GM21423 (cell line): ENCODE measurements at regions not wholly inside any gene's neighbourhood (a gene's known extent, or its start where the extent isn't known, plus 50 kb on each side); places are given as distances from the start of the nearest gene placed in this dataset.

Source experiments
- ATAC-seq: cut with Tn5 transposase; IDR thresholded peaks from one replicate; pipeline ENCODE4 v1.9.1; 2021; ENCODE audit warnings: mild to moderate bottlenecking, moderate library complexity; ENCODE audit not compliant: unreplicated experiment

- ATAC-seq, result no peak
Measured at GRCh38 chr20:39946053-39946810, 742.8 kb downstream of the MAFB start.

- ATAC-seq, result peak; percentile 49
Measured at GRCh38 chr20:39944861-39945260, 744.2 kb downstream of the MAFB start.

GRCh38 chr20:39943336-39943735 is 745.7 kb downstream of the MAFB start:
- no peak for ATAC-seq

GRCh38 chr20:39941245-39941644 is 747.8 kb downstream of the MAFB start:
- ATAC-seq, result no peak

GRCh38 chr20:39939241-39939865 is 749.7 kb downstream of the MAFB start:
- no peak for ATAC-seq

GRCh38 chr20:39936401-39936800 is 752.6 kb downstream of the MAFB start:
- no peak for ATAC-seq

GRCh38 chr20:39935901-39936300 is 753.1 kb downstream of the MAFB start:
- no peak for ATAC-seq

- ATAC-seq, result no peak
Measured at GRCh38 chr20:39916236-39916765, 772.7 kb downstream of the MAFB start.

- no peak for ATAC-seq
Measured at GRCh38 chr20:39913274-39913673, 775.8 kb downstream of the MAFB start.

- ATAC-seq, result no peak
Measured at GRCh38 chr20:39911497-39911896, 777.5 kb downstream of the MAFB start.

GRCh38 chr20:39910536-39910935 is 778.5 kb downstream of the MAFB start:
- no peak for ATAC-seq

GRCh38 chr20:39909447-39909846 is 779.6 kb downstream of the MAFB start:
- ATAC-seq, result no peak

GRCh38 chr20:39904476-39905112 is 784.4 kb downstream of the MAFB start:
- no peak for ATAC-seq

GRCh38 chr20:39903806-39904465 is 785.1 kb downstream of the MAFB start:
- no peak for ATAC-seq

- no peak for ATAC-seq
Measured at GRCh38 chr20:39899881-39900280, 789.2 kb downstream of the MAFB start.

- ATAC-seq, result no peak
Measured at GRCh38 chr20:39898467-39898852, 790.6 kb downstream of the MAFB start.

- ATAC-seq, result no peak
Measured at GRCh38 chr20:39897781-39898466, 791.1 kb downstream of the MAFB start.

- no peak for ATAC-seq
Measured at GRCh38 chr20:39897058-39897457, 792.0 kb downstream of the MAFB start.

GRCh38 chr20:39894067-39894466 is 795.0 kb downstream of the MAFB start:
- no peak for ATAC-seq

- no peak for ATAC-seq
Measured at GRCh38 chr20:39893003-39893685, 795.9 kb downstream of the MAFB start.
